Endometrium (tissue), 2 donors: ENCODE measurements at regions not wholly inside any gene's neighbourhood (a gene's known extent, or its start where the extent isn't known, plus 50 kb on each side); places are given as distances from the start of the nearest gene placed in this dataset.

Source experiments
- FAIRE-seq: peaks from 2 replicates; lab custom pipeline; 2012; peaks lifted over from hg19 to GRCh38; lab: Jason Lieb, UNC
- donor health status: control.
- donor health status: control.

DNA sequence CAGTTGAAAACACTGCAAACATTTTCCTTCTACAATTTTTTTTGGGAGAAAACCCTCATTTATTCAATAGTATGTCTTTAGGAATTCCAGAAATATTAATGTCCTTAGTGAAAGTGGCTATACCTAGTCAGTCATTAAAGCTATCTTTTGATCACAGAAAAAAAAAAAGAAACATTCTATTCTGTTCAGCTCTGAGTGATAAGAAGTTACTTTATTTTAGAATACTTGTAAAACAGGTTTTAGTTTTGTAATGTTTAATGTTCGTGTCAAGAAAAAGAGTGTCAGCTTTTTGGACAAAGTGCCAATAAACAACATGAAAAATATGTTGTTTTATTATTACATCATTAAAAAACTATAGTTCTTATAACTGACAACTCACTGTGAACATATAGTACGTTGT lies 240.4 kb downstream of the OGFRL1 start:
- FAIRE-seq, result peak; percentile 21

DNA sequence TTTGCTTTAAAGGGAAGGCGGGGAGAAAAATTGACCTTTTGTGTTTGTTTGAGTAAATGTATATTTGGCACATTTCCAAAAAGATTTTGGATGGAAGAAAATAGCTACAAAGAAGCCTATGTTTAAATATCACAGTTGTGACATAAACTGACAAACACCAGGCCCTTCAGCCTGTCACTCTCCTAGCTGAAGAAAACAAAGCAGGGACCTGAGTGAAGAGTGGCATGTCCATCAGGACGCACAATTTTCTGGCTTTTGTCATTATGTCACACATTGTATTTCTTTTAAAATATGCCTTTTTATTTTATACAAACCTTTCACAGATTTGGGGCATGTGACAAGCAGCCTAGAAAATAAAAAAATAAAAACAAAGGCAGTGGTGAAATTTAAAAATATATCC lies 241.2 kb downstream of the OGFRL1 start:
- FAIRE-seq, result no peak

DNA sequence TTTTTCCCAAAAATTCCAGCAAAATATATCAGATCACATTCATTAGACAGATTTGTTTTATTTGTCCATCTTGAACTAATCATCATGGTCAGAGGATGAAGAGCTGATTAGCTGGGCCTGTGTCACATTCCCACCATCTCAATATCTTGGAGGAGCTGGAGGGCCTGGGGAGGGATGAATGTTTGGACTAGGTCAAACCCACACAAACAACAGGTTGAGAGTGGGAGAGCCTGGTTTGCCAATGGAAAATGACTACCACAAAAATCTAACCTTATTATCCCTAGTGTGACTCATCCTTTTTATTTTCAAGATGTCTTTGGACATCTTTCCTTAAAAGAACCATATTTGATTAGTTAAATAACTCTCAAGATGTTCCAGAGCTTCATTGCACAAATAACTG lies 242.4 kb downstream of the OGFRL1 start:
- peak; percentile 48 for FAIRE-seq

DNA sequence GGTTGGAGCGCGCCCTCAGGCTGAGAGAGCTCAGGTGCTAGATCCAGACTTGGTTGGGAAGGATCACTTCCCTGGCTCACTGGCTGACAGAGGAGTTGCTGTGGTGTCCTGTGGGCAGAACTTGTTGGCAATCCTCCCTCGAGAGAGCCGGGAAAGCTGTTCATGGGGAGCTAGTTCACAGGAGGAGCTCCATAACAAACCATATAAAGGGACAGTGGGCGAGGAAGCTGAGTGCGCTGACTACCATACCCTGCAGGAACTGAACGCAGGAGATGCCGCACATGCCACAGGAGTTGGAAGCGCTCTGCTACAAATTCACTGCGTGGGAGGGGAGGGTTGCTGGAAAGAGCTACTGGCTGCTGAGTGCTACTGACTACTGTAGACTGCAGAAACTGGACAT lies 243.2 kb downstream of the OGFRL1 start:
- no peak for FAIRE-seq

DNA sequence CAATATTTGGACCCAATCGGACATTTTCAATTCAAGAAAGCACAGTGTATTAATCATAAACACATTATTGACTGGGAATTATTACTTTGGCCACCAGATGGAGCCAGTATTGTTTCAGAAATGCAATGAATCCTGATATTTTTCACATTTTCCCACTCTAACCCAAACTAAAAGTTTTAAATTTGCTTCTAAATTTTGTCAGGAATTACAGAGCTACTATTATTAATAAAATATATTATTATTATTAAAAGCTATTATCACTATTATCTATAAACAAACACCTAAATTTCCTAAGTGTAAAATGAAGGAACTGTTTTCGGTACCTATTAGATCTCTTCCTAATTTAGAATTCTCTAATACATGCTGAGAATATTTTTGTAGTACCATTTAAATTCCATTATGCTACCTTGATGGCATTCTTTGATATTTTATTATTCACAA lies 245.3 kb downstream of the OGFRL1 start:
- peak; percentile 96 for FAIRE-seq

DNA sequence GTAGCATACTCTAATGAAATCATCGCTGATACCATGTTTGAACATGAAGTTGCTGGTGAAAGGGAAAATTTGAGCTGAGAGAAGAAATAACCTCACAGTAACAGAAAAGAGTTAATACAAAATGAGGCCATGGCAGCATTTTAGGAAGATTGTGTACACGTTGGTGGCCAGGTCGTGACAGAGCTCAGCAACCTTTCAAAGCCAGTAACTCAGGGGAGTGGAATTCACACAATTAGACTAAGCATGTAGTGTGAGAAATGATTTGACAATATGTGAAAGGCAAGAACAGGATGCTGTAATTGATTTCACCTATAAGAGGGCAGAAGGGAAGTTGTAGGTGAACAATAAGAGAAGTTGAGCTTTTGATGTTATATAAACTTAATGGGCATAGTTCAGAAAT lies 246.3 kb downstream of the OGFRL1 start:
- FAIRE-seq, result no peak

DNA sequence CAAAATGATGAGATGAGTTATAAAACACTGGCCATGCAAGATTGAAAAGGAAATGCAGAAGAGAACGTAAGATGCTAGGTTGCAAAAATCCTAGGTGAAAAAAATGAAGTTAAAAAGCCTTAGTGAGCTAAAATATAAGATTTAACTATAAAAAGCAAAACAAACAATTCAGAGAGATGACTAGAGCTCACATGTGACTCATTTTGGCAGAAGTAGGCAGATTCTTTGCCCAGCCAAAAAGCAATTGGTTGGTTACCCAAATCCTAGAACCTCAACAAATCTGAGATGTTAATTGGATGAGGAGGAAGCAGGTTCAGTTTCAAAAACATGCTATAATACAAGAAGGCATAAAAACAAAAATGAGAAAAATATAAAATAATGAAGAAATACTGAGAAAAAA lies 249.1 kb downstream of the OGFRL1 start:
- no peak for FAIRE-seq

DNA sequence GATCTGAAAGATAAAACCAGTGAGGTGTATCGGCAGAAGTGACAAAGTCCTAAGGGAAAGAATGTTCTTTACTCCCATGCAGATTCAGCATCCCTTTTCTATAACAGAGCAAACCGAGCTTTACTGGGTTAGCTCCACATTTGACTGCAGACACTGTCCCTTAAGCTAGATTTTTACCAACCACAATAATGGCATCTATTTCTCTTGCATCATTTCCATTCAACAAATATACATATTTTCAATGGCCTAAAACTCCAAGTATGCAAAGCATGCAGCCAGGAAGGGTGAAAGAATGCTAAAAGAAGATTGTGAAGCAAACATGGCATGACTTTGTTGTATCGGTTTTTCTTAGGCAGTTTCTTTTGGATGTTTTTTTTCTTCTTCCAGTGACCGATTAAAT lies 255.4 kb downstream of the OGFRL1 start:
- FAIRE-seq, result no peak

DNA sequence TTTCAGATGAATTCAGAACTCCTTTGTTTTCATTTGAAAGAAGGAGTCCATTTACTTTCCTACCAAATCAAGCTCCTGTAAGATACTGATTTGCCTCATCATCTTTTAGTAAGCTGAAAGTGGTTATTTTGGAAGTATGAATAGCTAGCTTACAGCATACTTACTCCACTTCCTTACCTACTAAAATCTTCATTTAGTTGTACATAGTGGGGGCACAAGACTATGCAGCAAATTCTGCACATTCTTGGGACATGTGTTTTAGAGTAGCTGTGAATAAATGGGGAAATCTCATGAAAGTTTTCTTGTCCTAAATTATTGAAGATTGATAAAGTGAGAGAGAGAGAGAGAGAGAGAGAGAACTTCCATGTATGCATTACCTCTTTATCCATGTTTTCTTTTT lies 256.3 kb downstream of the OGFRL1 start:
- no peak for FAIRE-seq

DNA sequence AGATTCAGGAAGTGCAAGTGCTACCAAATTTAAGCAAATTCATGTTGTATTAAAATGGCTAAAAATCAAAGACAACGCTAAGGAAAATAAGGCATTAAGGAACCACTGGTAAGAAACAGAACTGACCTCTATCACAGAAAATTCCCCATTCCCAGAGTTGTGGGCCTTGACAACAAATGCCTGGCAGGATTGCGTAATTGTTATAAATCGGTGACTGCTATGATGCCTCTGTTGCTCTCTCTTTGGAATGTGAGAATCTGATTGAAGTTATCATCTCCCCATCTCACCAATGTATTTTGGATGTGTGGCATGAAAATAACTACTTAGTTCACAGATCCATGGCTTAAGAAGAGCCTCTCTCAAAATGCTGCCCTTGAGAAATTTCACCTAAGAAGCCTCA lies 257.3 kb downstream of the OGFRL1 start:
- no peak for FAIRE-seq

DNA sequence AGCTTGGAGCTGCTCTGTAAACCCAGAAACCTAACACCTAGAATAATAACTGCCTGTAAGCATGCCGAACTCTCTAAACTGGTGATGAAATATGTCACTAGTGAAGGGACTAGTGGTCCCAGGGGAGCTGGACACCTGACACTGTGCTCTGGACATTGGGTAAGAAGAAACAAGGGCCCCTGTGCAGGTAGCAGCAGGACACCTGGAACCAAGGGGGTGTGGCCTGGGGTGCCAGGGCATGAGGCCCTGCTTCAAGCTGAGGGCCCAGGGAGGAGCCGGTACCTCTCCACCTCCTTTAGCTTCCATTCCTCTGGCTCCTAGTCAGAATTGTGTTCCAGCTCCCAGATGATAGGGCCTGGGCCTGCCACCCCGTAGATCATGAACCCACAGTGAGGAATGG lies 263.2 kb downstream of the OGFRL1 start:
- no peak for FAIRE-seq

DNA sequence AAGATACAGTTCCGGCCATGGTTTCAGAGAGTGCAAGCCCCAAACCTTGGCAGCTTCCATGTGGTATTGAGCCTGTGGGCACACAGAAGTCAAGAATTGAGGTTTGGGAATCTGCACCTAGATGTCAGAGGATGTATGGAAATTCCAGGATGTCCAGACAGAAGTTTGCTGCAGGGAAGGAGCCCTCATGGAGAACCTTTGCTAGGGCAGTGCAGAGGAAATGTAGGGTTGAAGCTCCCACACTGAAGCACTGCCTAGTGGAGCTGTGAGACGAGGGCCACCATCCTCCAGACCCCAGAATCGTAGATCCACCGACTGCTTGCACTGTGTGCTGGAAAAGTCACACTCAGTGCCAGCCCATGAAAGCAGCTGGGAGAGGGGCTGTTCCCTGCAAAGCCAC lies 267.5 kb downstream of the OGFRL1 start:
- FAIRE-seq, result no peak

DNA sequence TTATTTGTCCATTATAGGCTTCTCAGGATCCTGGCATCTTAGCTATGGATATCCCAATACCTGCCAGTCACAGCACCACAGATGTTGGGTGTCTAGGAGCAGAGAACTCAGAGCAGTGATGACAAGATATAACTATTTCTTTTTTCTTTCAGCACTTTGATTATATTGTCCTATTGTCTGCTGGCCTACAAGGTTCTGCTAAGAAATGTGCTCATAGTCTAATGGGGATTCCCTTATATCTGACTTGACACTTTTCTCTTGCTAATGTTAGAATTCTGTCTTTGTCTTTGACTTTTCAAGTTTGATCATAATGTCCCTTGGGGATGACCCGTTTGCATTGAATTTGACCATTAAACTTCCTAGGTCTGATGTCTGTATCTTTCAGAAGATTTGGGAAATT lies 270.4 kb downstream of the OGFRL1 start:
- no peak for FAIRE-seq

DNA sequence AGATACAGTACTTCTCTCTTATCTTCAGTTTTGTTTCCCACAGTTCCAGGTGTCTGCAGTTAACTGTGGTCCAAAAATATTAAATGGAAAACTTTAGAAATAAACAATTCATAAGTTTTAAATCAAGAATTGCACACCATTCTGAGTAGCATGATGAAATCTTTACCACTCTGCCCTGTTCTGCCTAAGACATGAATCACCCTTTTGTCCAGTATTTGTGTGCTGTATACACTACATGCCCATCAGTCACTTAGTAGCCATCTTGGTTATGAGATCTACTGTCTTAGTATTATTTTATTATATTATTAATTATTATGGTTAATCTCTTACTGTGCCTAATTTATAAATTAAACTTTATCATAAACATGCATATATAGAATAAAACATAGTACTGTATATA lies 279.0 kb downstream of the OGFRL1 start:
- no peak for FAIRE-seq

DNA sequence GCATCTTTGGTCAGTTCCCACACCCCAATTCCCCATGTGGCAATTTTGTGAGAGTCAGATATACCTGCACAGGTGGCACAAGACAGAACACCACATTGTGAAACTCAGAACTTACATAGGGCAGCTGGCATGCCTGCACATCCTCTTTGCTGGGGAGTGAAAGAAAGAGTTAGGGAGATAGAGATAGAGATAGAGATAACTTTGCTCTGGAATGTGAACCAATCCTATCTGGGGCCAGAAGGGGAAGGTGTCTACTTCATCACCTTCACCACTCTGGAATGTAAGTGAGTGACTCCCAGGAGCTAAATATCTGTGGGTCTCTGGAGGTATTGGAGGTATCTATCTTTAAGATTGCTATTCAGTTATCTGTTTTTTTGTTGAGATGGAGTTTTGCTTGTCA lies 289.2 kb downstream of the OGFRL1 start:
- FAIRE-seq, result no peak

DNA sequence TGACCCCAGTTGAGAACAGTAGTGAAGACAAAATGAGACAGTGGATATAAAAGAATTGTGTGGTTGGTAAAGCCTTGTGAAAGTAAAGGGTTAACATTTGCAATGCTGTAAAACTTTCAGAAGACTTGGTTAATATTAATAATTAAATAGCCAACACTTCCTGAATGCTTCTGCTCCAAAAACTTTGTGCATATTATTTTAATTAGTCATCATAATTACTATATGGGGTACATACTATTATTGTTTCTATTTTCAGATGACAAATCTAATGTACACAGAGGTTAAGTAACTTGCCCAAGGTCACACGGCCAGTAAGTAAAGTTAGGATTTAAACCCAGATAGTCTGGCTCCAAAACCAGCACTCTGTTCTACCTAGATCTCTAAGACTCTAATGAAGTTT lies 291.3 kb downstream of the OGFRL1 start:
- FAIRE-seq, result no peak

DNA sequence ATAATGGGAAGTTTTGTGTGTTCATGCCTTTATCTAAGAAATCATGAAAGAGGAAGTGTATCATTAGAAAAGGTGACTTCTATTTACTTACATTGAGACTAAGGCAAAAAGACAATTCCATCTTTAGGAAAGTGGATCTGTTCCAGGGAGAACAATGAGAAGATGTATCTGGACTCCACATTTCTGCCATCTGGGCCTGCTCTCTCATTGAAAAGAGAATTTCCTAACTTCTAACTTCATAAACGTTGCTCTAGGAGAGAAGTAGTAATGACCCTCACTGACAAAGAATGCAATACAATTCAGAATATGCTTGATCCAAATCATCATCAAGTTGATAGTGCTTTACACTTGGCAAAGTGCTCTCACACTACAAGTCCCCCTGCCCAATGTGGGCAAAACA lies 294.2 kb downstream of the OGFRL1 start:
- FAIRE-seq, result no peak

DNA sequence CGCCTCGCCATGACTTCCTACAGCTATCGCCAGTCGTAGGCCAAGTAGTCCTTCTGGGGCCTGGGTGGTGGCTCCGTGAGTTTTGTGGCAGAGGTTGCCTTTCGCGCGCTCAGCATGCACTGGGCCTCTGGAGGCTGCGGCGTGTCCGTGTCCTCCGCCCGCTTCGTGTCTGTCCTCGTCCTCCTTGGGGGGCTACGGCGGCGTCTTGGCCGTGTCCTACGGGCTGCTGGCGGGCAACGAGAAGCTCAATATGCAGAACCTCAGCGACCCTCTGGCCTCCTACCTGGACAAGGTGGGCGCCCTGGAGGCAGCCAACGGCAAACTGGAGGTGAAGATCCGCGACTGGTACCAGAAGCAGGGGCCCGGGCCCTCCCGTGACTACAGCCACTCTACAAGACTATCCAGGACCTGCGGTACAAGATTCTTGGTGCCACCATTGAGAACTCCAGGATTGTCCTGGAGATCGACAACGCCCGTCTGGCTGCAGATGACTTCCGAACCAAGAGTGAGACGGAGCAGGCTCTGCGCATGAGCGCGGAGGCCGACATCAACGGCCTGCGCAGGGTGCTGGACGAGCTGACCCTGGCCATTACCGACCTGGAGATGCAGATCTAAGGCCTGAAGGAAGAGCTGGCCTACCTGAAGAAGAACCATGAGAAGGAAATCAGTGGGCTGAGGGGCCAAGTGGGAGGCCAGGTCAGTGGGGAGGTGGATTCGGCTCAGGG lies 296.3 kb downstream of the OGFRL1 start:
- no peak for FAIRE-seq

DNA sequence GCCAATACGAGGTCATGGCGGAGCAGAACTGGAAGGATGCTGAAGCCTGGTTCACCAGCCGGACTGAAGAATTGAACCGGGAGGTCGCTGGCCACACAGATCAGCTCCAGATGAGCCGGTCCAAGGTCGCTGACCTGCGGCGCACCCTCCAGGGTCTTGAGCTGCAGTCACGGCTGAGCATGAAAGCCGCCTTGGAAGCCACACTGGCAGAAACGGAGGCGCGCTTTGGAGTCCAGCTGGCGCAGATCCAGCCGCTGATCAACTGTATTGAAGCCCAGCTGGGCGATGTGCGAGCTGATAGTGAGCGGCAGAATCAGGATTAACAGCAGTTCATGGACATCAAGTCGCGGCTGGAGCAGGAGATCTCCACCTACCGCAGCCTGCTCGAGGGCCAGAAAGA lies 296.9 kb downstream of the OGFRL1 start:
- no peak for FAIRE-seq

DNA sequence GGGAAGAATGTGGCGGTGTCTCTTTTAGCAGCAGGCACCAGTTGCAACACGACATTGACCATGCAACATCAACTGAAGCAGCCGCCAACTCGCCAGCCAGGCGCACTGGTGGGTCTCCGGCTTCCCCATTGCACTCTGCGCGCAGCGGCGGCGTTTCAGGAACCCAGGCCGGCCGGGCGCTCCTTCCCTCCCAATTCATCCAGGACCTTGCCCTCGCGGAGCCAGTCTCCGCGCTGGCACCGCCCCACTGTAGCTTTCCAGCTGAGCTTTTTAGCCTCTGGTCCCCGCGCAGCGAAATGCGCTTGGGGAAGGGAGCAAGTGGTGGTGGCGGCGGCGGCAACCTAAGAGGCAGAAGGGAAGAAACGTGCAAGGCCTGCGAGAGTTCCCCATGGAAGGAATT lies 297.9 kb upstream of the RIMS1 start:
- no peak for FAIRE-seq

DNA sequence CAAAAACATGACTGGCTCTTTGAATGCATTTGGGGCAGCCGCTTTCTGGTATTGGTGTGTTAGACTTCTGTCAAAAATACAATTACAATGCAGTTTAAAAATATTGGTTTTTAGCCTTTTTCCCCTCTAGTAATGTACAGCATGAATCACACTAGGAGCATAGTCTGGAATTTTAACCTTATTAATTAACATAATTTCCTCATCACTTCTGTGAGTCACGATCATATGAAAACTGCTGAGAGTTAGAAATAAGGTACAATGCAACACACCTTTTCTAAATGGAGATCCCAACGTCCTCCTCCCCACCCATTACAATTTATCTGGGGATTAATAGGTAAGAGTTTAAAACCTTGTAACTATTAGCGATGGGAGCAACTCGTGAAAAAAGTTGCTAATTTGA lies 297.1 kb upstream of the RIMS1 start:
- no peak for FAIRE-seq

DNA sequence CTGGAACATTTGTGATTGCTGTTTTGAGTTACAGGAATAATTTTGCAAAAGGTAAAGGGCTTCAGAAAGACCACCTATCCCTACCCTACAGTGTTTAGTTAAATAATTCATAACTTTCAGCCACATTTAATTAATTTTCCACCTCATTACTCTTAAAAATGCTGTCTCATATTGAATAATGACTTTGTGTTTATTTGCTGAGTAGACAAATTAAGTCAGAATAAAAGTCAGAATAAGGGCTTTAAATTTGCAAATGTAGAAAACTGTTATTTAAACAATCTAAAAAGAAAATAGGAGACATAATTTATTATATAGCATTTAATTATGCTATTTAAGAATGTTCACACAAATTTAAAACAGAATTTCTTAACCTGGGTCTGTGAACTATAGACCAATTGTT lies 293.7 kb upstream of the RIMS1 start:
- FAIRE-seq, result no peak

DNA sequence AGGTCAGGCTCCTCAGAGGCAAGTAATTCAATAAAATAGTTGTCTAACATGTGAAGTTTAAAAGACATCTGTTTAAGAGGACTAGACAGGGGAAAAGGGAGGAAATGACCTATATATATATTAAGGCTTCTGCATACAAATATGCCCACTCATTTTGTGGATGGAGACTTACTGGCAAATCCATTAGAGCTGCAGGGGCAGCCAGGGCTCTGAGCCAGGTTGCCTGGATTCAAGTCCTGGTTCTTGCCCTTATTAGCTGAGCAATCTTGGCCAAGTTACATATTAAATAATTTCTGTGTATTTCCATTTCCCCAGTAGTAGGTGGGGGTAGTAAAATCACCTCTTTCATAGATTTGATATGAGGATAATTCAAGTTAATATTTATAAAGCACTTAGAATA lies 287.0 kb upstream of the RIMS1 start:
- FAIRE-seq, result no peak

DNA sequence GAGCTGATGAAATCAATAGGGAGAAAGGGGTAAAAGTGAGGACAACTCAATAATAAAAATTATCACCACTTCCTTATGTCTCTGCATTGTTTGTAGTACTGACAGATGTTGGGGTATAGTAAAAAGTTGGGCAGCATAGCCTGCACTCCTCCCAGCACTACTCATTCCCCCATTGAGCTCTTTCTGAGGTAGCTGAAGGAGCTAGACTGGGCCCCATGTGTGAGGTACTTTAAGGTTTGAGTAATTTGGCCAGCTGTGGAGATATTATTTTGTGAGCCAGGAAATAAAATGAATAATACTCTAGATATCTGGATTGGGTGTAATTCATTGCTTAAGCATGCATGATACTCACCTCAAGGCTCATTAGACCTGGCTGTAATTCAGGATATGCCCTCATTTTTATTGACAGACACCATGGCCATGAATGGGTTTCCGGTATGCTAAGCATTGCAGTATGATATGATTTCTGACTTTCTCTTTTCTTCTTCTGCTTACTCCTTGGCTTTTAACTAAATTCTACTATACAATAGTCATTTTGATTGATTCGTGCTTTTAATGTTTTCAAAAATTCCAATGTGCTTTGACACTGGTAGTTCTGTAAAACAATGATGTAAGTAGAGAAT lies 283.9 kb upstream of the RIMS1 start:
- FAIRE-seq, result no peak
